GM18519 (cell line): ENCODE measurements at regions not wholly inside any gene's neighbourhood (a gene's known extent, or its start where the extent isn't known, plus 50 kb on each side); places are given as distances from the start of the nearest gene placed in this dataset.

Source experiments
- ATAC-seq: cut with Tn5 transposase; IDR thresholded peaks from one replicate; pipeline ENCODE4 v1.9.1; 2021; ENCODE audit warnings: mild to moderate bottlenecking, moderate library complexity; ENCODE audit not compliant: unreplicated experiment, low FRiP score

GRCh38 chr5:159385536-159385935, 55.2 kb upstream of the IL12B start:
- no peak for ATAC-seq

GRCh38 chr5:159386028-159386711, 55.9 kb upstream of the IL12B start:
- no peak for ATAC-seq

GRCh38 chr5:159392871-159393270, 62.6 kb upstream of the IL12B start:
- no peak for ATAC-seq

- ATAC-seq: no peak
Observed at GRCh38 chr5:159393854-159394274, 63.6 kb upstream of the IL12B start.

GRCh38 chr5:159395202-159395601, 64.9 kb upstream of the IL12B start:
- ATAC-seq: no peak

- no peak for ATAC-seq
Observed at GRCh38 chr5:159398936-159399335, 68.6 kb upstream of the IL12B start.

GRCh38 chr5:159400476-159400875, 70.2 kb upstream of the IL12B start:
- no peak for ATAC-seq

- ATAC-seq: no peak
Observed at GRCh38 chr5:159402311-159402710, 72.0 kb upstream of the IL12B start.

GRCh38 chr5:159402856-159403255, 72.6 kb upstream of the IL12B start:
- no peak for ATAC-seq

GRCh38 chr5:159403906-159404681, 73.8 kb upstream of the IL12B start:
- ATAC-seq: no peak

GRCh38 chr5:159405611-159406031, 75.3 kb upstream of the IL12B start:
- ATAC-seq: peak; percentile 43

GRCh38 chr5:159406571-159406970, 76.3 kb upstream of the IL12B start:
- ATAC-seq: no peak

GRCh38 chr5:159409801-159410200, 79.5 kb upstream of the IL12B start:
- ATAC-seq: peak; percentile 55

- ATAC-seq: no peak
Observed at GRCh38 chr5:159410480-159410879, 80.2 kb upstream of the IL12B start.

GRCh38 chr5:159411115-159411514, 80.8 kb upstream of the IL12B start:
- no peak for ATAC-seq

- no peak for ATAC-seq
Observed at GRCh38 chr5:159412284-159413046, 82.2 kb upstream of the IL12B start.

- ATAC-seq: no peak
Observed at GRCh38 chr5:159414021-159414420, 83.7 kb upstream of the IL12B start.

GRCh38 chr5:159415301-159415937, 85.1 kb upstream of the IL12B start:
- no peak for ATAC-seq

GRCh38 chr5:159416438-159416837, 86.2 kb upstream of the IL12B start:
- ATAC-seq: no peak

- ATAC-seq: no peak
Observed at GRCh38 chr5:159417170-159417569, 86.9 kb upstream of the IL12B start.

GRCh38 chr5:159419576-159419975, 89.3 kb upstream of the IL12B start:
- no peak for ATAC-seq
